OCI-LY7 (cell line): ENCODE measurements at regions not wholly inside any gene's neighbourhood (a gene's known extent, or its start where the extent isn't known, plus 50 kb on each side); places are given as distances from the start of the nearest gene placed in this dataset.

Experiments
- BruUV-seq: library from RNA; stranded (reverse); fragments of 400-500 nt; replicated peaks from 2 replicates; lab custom pipeline; 2021; lab: Mats Ljungman, UMichigan
- CTCF ChIA-PET: fragments of 300-600 bp; sonication (Branson Sonifier 250); formaldehyde crosslinking; loops from one replicate; lab custom pipeline; 2022; ENCODE audit warnings: antibody characterized with exemption; ENCODE audit not compliant: unreplicated experiment; lab: Charles Lee
- POLR2A ChIA-PET: fragments of 300-600 bp; sonication (Branson Sonifier 250); formaldehyde crosslinking; loops from one replicate; lab custom pipeline; 2022; ENCODE audit warnings: antibody characterized with exemption; lab: Charles Lee
- DNase-seq: peaks from one replicate; pipeline ENCODE4 v3.0.0-alpha.2; 2015; ENCODE audit warnings: low spot score
- H2AFZ ChIP-seq: fragments of 200-600 bp; sonication (generic), shearing (Covaris generic); 2 replicates; pipeline ENCODE4 v1.6.1; 2014; ENCODE audit warnings: mild to moderate bottlenecking, antibody characterized with exemption, low read length, moderate library complexity
- H3K27ac ChIP-seq: fragments of 200-600 bp; sonication (generic); 2 replicates; pipeline ENCODE4 v1.5.1; 2014; ENCODE audit warnings: mixed run types, low read depth, mild to moderate bottlenecking, moderate library complexity, low read length, inconsistent platforms; ENCODE audit not compliant: poor library complexity, severe bottlenecking
- H3K36me3 ChIP-seq: fragments of 200-600 bp; sonication (generic); 2 replicates; pipeline ENCODE4 v1.6.1; 2014; ENCODE audit warnings: mild to moderate bottlenecking, antibody characterized with exemption, low read length, moderate library complexity, mixed read lengths; ENCODE audit not compliant: insufficient read depth
- H3K4me1 ChIP-seq: fragments of 200-600 bp; sonication (generic); 2 replicates; pipeline ENCODE4 v1.5.1; 2014; ENCODE audit warnings: mild to moderate bottlenecking, low read length; ENCODE audit not compliant: insufficient read depth, poor library complexity, severe bottlenecking
- H3K4me2 ChIP-seq: fragments of 200-600 bp; sonication (generic); 2 replicates; pipeline ENCODE4 v1.6.1; 2014; ENCODE audit warnings: mild to moderate bottlenecking, low read length
- H3K4me3 ChIP-seq: fragments of 200-600 bp; sonication (generic); 2 replicates; pipeline ENCODE4 v1.5.1; 2014; ENCODE audit warnings: mild to moderate bottlenecking, low read depth, low read length; ENCODE audit not compliant: poor library complexity, severe bottlenecking
- H3K79me2 ChIP-seq: fragments of 200-600 bp; sonication (generic); 2 replicates; pipeline ENCODE4 v1.6.1; 2016; ENCODE audit warnings: low read depth, mild to moderate bottlenecking, low read length, moderate library complexity, mixed read lengths; ENCODE audit not compliant: insufficient read depth
- H3K9me2 ChIP-seq: fragments of 200-600 bp; sonication (generic); 2 replicates; pipeline ENCODE4 v1.6.1; 2016; ENCODE audit warnings: mild to moderate bottlenecking, low read length, mixed read lengths; ENCODE audit not compliant: insufficient read depth
- H3K9me3 ChIP-seq: fragments of 200-600 bp; sonication (generic); 2 replicates; pipeline ENCODE4 v1.6.1; 2014; ENCODE audit warnings: mild to moderate bottlenecking, mixed run types, low read length, mixed read lengths
- H4K20me1 ChIP-seq: fragments of 200-600 bp; sonication (generic); 2 replicates; pipeline ENCODE4 v1.6.1; 2014; ENCODE audit warnings: mild to moderate bottlenecking, antibody characterized with exemption, low read length, moderate library complexity, mixed read lengths; ENCODE audit not compliant: insufficient read depth
- EZH2phosphoT487 ChIP-seq: fragments of 200-600 bp; sonication (generic); IDR thresholded peaks from 2 replicates; pipeline ENCODE4 v1.6.1; 2018; ENCODE audit warnings: low read depth, borderline replicate concordance, mild to moderate bottlenecking, mixed run types, antibody characterized with exemption, low read length, moderate library complexity, mixed read lengths
- intact Hi-C: fragments of 100-400 bp; cut with micrococcal nuclease; formaldehyde crosslinking; loops from one replicate; pipeline ENCODE4 v1.10.0; 2022; ENCODE audit not compliant: unreplicated experiment
- TF ChIP-seq, protein P1 (sequence below): fragments of 200-600 bp; sonication (generic); conservative IDR thresholded peaks from 2 replicates; pipeline ENCODE4 v1.5.1; 2014; ENCODE audit warnings: mild to moderate bottlenecking, antibody characterized with exemption, low read length, moderate library complexity, mixed read lengths

DNA sequence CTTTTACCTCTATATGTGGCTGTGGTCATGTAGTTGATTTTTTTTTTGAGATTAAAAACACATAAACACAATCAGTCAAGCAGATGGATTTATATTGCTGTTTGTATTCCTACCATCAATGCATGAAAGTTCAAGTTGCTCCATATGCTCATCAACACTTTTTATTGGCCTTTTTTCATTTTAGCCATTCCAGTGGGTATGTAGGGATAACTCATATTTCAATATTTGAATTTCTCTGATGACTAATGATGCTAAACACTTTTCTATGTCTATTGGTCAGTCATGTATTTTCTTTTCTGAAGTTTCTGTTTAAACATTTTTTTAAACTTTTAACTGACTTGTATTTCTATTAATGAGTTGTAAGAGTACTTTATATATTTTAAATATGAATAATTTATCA is 445.4 kb upstream of the RGMB start:
- no peak overlapping the region for H3K4me2 ChIP-seq
- no TSS peak for BruUV-seq
- no peaks in the 10 kb centered on the region for H4K20me1 ChIP-seq
- H3K79me2 ChIP-seq, result no peaks in the 10 kb centered on the region
- H3K4me1 ChIP-seq, result no peaks in the 10 kb centered on the region
- no peaks in the 10 kb centered on the region for H3K9me2 ChIP-seq
- H3K9me3 ChIP-seq, result no peaks in the 10 kb centered on the region
- TF ChIP-seq, protein P1, sequence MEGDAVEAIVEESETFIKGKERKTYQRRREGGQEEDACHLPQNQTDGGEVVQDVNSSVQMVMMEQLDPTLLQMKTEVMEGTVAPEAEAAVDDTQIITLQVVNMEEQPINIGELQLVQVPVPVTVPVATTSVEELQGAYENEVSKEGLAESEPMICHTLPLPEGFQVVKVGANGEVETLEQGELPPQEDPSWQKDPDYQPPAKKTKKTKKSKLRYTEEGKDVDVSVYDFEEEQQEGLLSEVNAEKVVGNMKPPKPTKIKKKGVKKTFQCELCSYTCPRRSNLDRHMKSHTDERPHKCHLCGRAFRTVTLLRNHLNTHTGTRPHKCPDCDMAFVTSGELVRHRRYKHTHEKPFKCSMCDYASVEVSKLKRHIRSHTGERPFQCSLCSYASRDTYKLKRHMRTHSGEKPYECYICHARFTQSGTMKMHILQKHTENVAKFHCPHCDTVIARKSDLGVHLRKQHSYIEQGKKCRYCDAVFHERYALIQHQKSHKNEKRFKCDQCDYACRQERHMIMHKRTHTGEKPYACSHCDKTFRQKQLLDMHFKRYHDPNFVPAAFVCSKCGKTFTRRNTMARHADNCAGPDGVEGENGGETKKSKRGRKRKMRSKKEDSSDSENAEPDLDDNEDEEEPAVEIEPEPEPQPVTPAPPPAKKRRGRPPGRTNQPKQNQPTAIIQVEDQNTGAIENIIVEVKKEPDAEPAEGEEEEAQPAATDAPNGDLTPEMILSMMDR, result no peak
- TF ChIP-seq EZH2phosphoT487, result no peak
- DNase-seq, result no peak
- H2AFZ ChIP-seq, result no peak overlapping the region
- no peak overlapping the region for H3K4me3 ChIP-seq
- ChIA-PET CTCF (no interaction called here), POLR2A (no interaction called here)
- intact Hi-C loops, result no loop called here
- no peaks in the 10 kb centered on the region for H3K36me3 ChIP-seq
- H3K27ac ChIP-seq, result no peak overlapping the region

DNA sequence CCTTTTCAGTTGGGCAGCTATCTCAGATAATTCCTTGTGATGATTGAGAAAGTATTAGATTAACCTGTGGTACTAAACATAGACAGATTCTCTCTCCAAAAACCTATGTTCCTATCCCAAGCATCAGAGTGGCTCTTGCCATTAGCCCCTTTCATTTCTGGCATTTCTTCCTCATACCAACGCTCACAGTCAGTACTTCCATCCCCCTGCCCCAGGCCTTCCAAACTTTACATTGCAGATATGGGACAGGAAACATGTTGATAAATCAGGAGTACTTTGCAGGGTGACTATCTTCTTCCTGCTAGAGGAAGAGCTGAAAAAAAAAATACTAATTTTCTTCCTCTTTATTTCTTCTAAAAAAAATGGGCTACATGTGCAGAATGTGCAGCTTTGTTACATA is 442.6 kb upstream of the RGMB start:
- H3K4me3 ChIP-seq, result no peak overlapping the region
- no peaks in the 10 kb centered on the region for H4K20me1 ChIP-seq
- H3K4me2 ChIP-seq, result no peak overlapping the region
- BruUV-seq, result no TSS peak
- H3K36me3 ChIP-seq, result no peaks in the 10 kb centered on the region
- no peaks in the 10 kb centered on the region for H3K9me2 ChIP-seq
- ChIA-PET POLR2A (no interaction called here), CTCF (no interaction called here)
- H3K4me1 ChIP-seq, result no peaks in the 10 kb centered on the region
- H3K27ac ChIP-seq, result no peak overlapping the region
- H3K9me3 ChIP-seq, result no peaks in the 10 kb centered on the region
- no peak overlapping the region for H2AFZ ChIP-seq
- no peaks in the 10 kb centered on the region for H3K79me2 ChIP-seq
- no peak for DNase-seq
- TF ChIP-seq, protein P1, result no peak
- TF ChIP-seq EZH2phosphoT487, result no peak
- intact Hi-C loops, result no loop called here

DNA sequence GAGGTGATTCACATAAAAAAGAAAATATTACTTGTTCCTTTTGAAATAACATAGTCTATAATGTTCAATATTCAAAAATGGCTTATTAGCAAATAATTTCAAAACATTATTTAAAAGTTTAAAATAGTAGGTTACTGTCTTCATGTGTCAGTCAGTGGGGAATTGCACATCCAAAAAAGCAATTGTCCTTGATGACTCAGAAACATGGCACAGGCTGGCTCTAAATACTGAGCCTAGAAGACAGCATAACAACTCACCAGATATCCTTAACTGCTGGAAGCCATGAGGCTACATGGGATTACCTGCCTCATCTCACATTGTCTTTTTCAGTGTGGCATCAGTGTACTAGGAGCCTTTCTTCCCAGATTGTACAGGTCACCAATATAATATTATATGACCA is 439.5 kb upstream of the RGMB start:
- no TSS peak for BruUV-seq
- intact Hi-C loops, result no loop called here
- Histone ChIP-seq H3K27ac (no peak overlapping the region), H3K36me3 (no peaks in the 10 kb centered on the region), H2AFZ (no peak overlapping the region), H3K9me3 (no peaks in the 10 kb centered on the region), H3K4me2 (no peak overlapping the region), H3K9me2 (no peaks in the 10 kb centered on the region), H3K4me1 (no peaks in the 10 kb centered on the region), H3K4me3 (no peak overlapping the region), H4K20me1 (no peaks in the 10 kb centered on the region), H3K79me2 (no peaks in the 10 kb centered on the region)
- TF ChIP-seq EZH2phosphoT487, result no peak
- TF ChIP-seq, protein P1, result no peak
- CTCF ChIA-PET, result no interaction called here
- POLR2A ChIA-PET, result no interaction called here
- DNase-seq, result no peak
